ENCODE measurements at regions not wholly inside any gene's neighbourhood (a gene's known extent, or its start where the extent isn't known, plus 50 kb on each side); places are given as distances from the start of the nearest gene placed in this dataset.

DNA sequence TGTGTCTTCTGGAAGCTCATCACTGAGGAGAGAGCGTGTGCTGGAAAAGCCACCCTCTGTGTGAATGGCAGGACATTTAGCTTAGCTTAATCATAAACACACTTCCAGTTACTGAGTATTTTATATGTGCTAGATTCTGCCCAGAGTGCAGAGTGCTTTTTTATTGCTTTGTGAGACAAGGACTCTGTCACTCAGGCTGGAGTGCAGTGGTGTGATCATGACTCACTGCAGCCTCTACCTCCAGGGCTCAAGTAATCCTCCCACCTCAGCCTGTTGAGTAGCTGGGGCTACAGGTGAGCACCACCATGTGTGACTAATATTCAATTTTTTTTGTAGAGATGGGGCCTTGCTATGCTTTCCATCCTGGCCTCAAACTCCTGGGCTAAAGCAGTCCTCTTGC, 61.4 kb upstream of the IRX3 start:
- TF ChIP-seq EP300 (IDR thresholded peaks at IDR 0.05): no peak
- TF ChIP-seq, protein P1, sequence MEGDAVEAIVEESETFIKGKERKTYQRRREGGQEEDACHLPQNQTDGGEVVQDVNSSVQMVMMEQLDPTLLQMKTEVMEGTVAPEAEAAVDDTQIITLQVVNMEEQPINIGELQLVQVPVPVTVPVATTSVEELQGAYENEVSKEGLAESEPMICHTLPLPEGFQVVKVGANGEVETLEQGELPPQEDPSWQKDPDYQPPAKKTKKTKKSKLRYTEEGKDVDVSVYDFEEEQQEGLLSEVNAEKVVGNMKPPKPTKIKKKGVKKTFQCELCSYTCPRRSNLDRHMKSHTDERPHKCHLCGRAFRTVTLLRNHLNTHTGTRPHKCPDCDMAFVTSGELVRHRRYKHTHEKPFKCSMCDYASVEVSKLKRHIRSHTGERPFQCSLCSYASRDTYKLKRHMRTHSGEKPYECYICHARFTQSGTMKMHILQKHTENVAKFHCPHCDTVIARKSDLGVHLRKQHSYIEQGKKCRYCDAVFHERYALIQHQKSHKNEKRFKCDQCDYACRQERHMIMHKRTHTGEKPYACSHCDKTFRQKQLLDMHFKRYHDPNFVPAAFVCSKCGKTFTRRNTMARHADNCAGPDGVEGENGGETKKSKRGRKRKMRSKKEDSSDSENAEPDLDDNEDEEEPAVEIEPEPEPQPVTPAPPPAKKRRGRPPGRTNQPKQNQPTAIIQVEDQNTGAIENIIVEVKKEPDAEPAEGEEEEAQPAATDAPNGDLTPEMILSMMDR (IDR thresholded peaks at IDR 0.05): no peak

Measured in ovary (tissue), 3 donors.